Tibial nerve (tissue), 4 donors: ENCODE measurements at regions not wholly inside any gene's neighbourhood (a gene's known extent, or its start where the extent isn't known, plus 50 kb on each side); places are given as distances from the start of the nearest gene placed in this dataset.

Source experiments
- EP300 ChIP-seq, 2 donors: sonication (generic); formaldehyde crosslinking; IDR thresholded peaks; one replicate each; pipeline ENCODE4 v1.6.1; 2017; ENCODE audit warnings: antibody characterized with exemption in 2 of 2, mild to moderate bottlenecking in 1 of 2
- TF ChIP-seq, protein P1 (sequence below), 5 experiments: fragments of 200-600 bp in 3 of 5; fragments of 450-650 bp in 2 of 5; sonication (generic) in 3 of 5; IDR thresholded peaks; one replicate each; pipeline ENCODE4 v1.5.1; 2016 to 2019; ENCODE audit warnings: antibody characterized with exemption in 5 of 5, mild to moderate bottlenecking in 3 of 5, moderate library complexity in 2 of 5

DNA sequence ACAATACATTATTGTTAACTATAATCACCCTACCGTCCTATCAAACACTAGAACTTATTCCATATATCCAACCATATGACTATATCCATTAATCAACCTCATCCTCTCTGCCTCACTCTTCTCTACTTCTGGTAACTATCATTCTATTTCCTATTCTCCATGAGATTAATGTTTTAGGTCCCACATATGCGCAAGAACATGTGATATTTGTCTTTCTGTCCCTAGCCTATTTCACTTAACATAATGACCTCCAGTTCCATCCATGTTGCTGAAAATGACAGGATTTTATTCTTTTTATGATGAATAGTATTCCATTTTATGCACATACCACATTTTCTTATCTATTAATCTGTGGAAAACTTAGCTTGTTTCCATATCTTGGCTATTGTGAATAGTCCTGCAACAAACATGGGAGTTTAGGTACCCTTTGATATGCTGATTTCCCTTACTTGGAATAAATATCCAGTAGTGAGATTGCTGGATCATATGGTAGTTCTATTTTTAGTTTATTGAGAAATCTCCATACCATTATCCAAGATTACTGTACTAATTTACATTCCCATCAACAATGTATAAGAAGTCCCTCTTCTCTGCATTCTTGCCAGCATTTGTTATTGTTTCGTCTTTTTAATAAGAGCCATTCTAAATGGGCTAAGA lies 289.4 kb upstream of the GJE1 start:
- TF ChIP-seq, protein P1, sequence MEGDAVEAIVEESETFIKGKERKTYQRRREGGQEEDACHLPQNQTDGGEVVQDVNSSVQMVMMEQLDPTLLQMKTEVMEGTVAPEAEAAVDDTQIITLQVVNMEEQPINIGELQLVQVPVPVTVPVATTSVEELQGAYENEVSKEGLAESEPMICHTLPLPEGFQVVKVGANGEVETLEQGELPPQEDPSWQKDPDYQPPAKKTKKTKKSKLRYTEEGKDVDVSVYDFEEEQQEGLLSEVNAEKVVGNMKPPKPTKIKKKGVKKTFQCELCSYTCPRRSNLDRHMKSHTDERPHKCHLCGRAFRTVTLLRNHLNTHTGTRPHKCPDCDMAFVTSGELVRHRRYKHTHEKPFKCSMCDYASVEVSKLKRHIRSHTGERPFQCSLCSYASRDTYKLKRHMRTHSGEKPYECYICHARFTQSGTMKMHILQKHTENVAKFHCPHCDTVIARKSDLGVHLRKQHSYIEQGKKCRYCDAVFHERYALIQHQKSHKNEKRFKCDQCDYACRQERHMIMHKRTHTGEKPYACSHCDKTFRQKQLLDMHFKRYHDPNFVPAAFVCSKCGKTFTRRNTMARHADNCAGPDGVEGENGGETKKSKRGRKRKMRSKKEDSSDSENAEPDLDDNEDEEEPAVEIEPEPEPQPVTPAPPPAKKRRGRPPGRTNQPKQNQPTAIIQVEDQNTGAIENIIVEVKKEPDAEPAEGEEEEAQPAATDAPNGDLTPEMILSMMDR (IDR thresholded peaks at IDR 0.05): no peak
- no peak for TF ChIP-seq EP300 (IDR thresholded peaks at IDR 0.05)
